ENCODE measurements at regions not wholly inside any gene's neighbourhood (a gene's known extent, or its start where the extent isn't known, plus 50 kb on each side); places are given as distances from the start of the nearest gene placed in this dataset.
"Not testable (repeated sequence)": the region's sequence is repeated elsewhere in the genome, so short reads cannot be mapped to it uniquely, and the experiment has no call there.

DNA sequence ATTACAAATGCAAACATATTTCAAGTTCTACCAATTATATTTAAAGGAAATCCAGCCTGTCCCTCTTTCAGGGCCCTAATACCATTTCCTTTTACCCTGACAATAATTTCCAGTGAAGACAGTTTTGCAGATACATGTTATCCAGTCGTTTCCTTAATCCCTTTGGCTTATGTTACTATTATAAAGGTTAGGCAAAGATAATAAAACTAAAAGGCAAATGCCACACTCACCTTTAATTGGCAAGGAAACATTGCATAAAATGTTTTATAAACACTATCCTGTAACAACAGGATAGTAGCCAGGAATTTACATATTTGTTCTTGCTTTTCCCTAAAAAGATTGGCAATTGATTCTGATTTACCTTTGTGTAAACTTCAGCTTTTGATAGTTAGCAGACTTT, 168.7 kb downstream of the AEBP2 start:
- DNase-seq (no peak), ATAC-seq (replicated peaks) (no peak)
- H3K4me3 Mint-ChIP-seq: no peak overlapping the region
- H3K27ac Mint-ChIP-seq: no peak overlapping the region
- H3K27me3 Mint-ChIP-seq: no peaks in the 10 kb centered on the region
- H3K9me3 Mint-ChIP-seq: no peaks in the 10 kb centered on the region
- H3K36me3 Mint-ChIP-seq (ENCODE audit: insufficient read depth): no peaks in the 10 kb centered on the region
- peaks cover 0 to 2% of the 10 kb centered on the region in 2 donors for H3K4me1 Mint-ChIP-seq (ENCODE audit: low read depth in 2 of 2)

DNA sequence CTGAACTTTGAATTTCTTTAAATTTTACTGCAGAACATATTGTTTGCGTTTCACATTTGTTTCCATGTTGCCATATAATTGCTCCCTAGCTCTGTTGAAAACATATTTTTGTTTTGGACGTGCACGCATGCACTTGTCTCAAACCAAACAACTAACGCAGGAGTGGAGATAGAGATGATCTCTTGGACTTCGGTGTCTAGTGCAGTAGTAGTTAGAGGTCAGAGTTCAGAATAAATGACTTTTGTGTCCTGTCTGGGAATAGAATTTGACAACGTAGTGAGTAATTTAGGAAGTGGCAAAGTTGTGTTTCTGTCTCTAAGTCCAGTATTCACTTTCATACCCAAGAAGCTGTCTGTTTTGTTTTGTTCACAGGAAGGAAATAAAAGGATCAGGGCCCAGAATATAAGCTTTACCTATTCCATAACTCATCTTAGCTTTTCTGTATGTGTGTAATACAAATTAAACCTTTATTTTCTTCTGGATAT, 173.8 kb downstream of the AEBP2 start:
- Mint-ChIP-seq H3K27me3 (no peaks in the 10 kb centered on the region), H3K4me3 (no peak overlapping the region), H3K27ac (no peak overlapping the region), H3K9me3 (no peaks in the 10 kb centered on the region), H3K4me1 (ENCODE audit: low read depth in 2 of 2) (peaks cover 0 to 4% of the 10 kb centered on the region in 2 donors), H3K36me3 (ENCODE audit: insufficient read depth) (peaks cover 4% of the 10 kb centered on the region)
- DNase-seq (no peak), ATAC-seq (replicated peaks) (no peak)

DNA sequence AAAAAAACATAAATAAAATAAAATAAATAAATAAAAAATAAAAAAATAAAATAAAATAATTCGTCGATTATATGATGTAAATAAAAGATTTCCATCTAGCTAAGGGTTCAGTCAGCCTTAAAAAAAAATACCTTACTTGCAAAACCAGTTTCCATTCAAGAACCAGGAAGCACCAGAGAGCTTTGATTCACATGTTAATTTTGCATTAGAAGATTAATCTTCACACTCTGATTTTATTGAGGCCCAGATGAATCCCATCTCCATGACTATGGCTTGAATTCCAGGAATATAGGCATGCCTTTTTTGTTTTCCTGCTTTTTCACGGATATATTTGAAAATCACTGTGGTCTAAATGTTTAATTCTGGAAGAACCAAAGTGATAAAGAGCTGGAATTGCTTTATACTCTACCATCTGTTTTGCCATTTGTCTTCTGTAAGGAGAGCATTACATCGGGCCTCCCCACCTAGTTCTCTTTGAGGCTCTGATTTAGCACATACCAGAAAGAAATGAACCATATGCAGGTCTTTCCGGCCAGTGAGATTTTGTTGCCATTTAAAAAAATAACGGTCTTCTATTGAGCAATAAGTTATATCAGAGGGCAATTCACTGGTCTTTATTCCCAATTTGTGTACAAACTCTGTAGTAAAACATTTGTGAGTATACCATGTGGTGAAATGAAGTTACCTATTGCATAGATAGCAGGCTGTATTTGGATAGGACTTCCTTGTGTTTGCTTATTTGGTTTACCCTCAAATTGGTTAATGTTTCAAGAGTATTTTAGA, 175.5 kb downstream of the AEBP2 start:
- Mint-ChIP-seq H3K4me3 (no peak overlapping the region), H3K36me3 (ENCODE audit: insufficient read depth) (peaks cover 4% of the 10 kb centered on the region), H3K4me1 (ENCODE audit: low read depth in 2 of 2) (peaks cover 0 to 4% of the 10 kb centered on the region in 2 donors), H3K9me3 (no peaks in the 10 kb centered on the region), H3K27me3 (no peaks in the 10 kb centered on the region), H3K27ac (no peak overlapping the region)
- DNase-seq: no peak
- ATAC-seq (replicated peaks): no peak

DNA sequence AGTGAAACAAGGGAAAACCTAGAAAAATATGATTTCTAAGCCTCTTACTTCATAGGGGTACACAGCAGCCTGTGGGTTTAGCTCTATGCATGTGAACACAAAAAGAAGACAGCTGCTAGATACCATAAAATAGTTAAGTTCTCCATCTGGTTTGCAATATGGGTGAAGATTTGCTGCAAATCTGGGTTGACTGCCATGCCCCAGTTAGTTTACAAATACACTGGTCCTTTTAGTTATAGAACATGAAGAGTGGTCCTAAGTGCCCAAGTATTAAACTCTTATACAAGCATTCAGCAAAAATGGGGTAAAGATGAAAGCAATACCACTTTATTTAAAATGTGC, 176.1 kb downstream of the AEBP2 start:
- H3K4me1 Mint-ChIP-seq (ENCODE audit: low read depth in 2 of 2): peaks cover 0 to 4% of the 10 kb centered on the region in 2 donors
- no peak for DNase-seq
- H3K36me3 Mint-ChIP-seq (ENCODE audit: insufficient read depth): peaks cover 4% of the 10 kb centered on the region
- no peaks in the 10 kb centered on the region for H3K27me3 Mint-ChIP-seq
- no peak overlapping the region for H3K4me3 Mint-ChIP-seq
- no peak for ATAC-seq (replicated peaks)
- H3K27ac Mint-ChIP-seq: no peak overlapping the region
- no peaks in the 10 kb centered on the region for H3K9me3 Mint-ChIP-seq

DNA sequence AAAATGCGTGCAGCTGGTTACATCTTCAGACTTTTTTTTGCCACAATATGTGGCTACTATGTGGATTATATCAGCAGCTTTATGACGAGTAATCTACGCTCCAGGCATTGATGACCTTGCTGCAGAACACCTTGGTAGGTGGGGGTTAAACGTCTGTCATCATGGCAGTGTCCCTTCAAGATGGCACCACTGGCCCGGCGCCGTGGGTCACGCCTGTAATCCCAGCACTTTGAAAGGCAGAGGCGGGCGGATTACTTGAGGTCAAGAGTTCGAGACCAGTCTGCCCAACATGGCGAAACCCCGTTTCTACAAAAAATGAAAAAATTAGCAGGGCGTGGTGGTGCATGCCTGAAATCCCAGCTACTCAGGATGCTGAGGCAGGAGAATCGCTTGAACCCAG, 177.5 kb downstream of the AEBP2 start:
- Mint-ChIP-seq H3K9me3 (no peaks in the 10 kb centered on the region), H3K27me3 (no peaks in the 10 kb centered on the region), H3K4me1 (ENCODE audit: low read depth in 2 of 2) (peaks cover 0 to 3% of the 10 kb centered on the region in 2 donors), H3K4me3 (no peak overlapping the region), H3K27ac (no peak overlapping the region), H3K36me3 (ENCODE audit: insufficient read depth) (peaks cover 4% of the 10 kb centered on the region)
- ATAC-seq (replicated peaks) (no peak), DNase-seq (no peak)

DNA sequence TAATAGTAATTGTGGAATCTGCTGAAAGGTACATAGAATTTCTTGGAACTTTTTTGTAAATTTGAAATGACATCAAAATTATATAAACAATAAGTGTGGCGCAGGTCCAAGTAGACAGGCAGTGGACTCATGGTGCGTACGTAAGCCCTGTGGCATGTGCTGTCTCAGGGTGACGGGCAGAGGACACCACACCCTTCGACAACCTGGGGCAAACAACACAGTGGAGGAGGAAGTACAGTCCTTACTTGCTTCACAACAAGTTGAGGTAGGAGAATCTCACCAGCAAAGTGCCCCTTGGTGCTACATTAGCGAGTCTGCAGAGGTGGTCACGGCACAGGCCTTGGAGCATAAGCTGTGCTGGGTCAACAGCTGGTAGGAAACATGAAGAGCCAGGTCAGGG, 180.9 kb downstream of the AEBP2 start:
- H3K4me3 Mint-ChIP-seq: no peak overlapping the region
- no peaks in the 10 kb centered on the region for H3K36me3 Mint-ChIP-seq (ENCODE audit: insufficient read depth)
- no peak for ATAC-seq (replicated peaks)
- no peak overlapping the region for H3K27ac Mint-ChIP-seq
- no peaks in the 10 kb centered on the region for H3K27me3 Mint-ChIP-seq
- no peaks in the 10 kb centered on the region for H3K9me3 Mint-ChIP-seq
- H3K4me1 Mint-ChIP-seq (ENCODE audit: low read depth in 2 of 2): peaks cover 0 to 5% of the 10 kb centered on the region in 2 donors
- DNase-seq: no peak

DNA sequence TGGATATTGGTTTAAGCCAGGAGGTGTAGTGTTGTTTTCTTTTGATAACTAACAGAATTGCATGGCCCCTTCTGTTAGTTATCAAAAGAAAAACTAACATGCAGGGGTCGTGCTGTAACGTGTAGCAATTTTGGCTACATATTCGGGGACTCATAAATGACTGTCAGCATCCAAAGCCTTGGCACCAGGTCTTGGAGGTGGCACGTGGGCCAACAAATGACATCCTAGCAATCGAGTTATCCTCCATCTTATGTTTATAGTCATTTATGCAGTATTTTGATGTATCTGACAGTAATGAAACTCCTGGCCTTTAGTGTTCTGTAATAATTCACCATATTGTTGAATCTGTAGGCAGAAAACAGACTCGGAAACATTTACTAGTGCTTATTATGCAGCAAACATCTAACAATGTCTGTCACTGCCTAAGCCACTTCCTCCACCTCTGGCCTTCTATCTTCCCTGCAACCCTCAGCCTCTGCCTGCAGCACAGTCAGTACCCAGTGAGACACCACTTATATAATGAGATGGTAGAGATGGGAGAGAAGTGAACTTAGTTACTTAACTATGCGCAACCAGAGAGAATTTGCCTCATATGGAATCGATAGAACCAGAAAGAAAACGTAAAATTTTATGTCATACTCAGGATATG, 184.6 kb downstream of the AEBP2 start:
- H3K4me1 Mint-ChIP-seq (ENCODE audit: low read depth in 2 of 2): peaks cover 0 to 3% of the 10 kb centered on the region in 2 donors
- no peak overlapping the region for H3K4me3 Mint-ChIP-seq
- DNase-seq (no peak), ATAC-seq (replicated peaks) (no peak)
- peaks cover 3% of the 10 kb centered on the region for H3K36me3 Mint-ChIP-seq (ENCODE audit: insufficient read depth)
- H3K9me3 Mint-ChIP-seq: no peaks in the 10 kb centered on the region
- H3K27me3 Mint-ChIP-seq: no peaks in the 10 kb centered on the region
- no peak overlapping the region for H3K27ac Mint-ChIP-seq

DNA sequence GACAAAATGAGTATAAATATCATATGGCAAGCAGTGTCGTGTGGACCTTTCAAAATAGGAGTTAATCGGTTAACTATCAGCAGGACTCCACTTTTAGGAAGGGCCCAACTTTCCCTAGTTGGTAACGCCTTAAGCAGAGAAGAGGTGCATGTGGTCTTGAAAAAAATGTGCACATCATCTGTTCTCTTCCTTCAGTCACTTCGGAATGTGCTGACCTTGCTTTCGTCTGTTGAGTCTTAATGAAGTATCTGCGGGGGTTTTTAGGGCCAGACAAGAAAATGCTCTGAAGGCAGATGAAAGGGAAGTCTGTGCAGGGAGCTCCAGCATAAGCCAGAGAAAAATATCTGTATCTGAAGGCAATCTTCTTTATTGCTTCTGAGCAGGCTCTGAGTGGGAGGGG, 185.2 kb downstream of the AEBP2 start:
- Mint-ChIP-seq H3K9me3 (no peaks in the 10 kb centered on the region), H3K27ac (no peak overlapping the region), H3K4me3 (no peak overlapping the region), H3K4me1 (ENCODE audit: low read depth in 2 of 2) (peaks cover 0 to 3% of the 10 kb centered on the region in 2 donors), H3K27me3 (no peaks in the 10 kb centered on the region), H3K36me3 (ENCODE audit: insufficient read depth) (peaks cover 3% of the 10 kb centered on the region)
- no peak for DNase-seq
- ATAC-seq (replicated peaks): no peak

DNA sequence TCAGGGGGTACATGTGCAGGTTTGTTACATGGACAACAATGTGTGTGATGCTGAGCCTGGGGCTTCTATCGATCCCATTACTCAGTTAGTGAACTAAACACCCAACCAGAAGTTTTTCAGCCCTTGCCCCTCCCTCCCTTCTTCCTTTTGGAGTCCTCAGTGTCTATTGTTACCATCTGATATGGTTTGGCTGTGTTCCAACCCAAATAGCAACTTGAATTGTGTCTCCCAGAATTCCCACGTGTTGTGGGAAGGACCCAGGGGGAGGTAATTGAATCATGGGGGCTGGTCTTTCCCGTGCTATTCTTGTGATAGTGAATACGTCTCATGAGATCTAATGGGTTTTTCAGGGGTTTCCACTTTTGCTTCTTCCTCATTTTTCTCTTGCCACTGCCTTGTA, 186.3 kb downstream of the AEBP2 start:
- DNase-seq; H3K9me3 Mint-ChIP-seq; H3K4me3 Mint-ChIP-seq; H3K27me3 Mint-ChIP-seq; H3K27ac Mint-ChIP-seq; H3K4me1 Mint-ChIP-seq (ENCODE audit: low read depth in 2 of 2); ATAC-seq (replicated peaks); H3K36me3 Mint-ChIP-seq (ENCODE audit: insufficient read depth): not testable (repeated sequence)

DNA sequence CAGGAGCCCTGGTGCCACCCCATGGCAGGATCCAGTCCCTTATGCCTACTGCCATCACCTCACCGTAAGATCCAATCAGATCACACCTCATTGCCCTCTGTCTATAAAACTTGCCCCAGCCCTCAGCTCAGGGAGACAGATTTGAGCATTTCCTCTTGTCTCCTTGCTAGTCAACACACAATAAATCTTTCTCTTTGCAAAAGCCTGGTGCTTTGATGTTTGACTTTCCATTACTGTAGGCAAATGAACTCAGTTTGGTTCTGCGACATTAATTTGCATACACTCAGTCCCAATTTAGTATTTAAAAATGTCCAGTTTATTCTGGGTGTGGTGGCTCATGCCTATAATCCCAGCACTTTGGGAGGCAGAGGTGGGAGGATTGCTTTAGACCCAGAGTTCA, 188.4 kb downstream of the AEBP2 start:
- no peak overlapping the region for H3K27ac Mint-ChIP-seq
- peaks cover 3% of the 10 kb centered on the region for H3K36me3 Mint-ChIP-seq (ENCODE audit: insufficient read depth)
- DNase-seq (no peak), ATAC-seq (replicated peaks) (no peak)
- H3K4me3 Mint-ChIP-seq: no peak overlapping the region
- no peaks in the 10 kb centered on the region for H3K9me3 Mint-ChIP-seq
- no peaks in the 10 kb centered on the region for H3K27me3 Mint-ChIP-seq
- peaks cover 0 to 3% of the 10 kb centered on the region in 2 donors for H3K4me1 Mint-ChIP-seq (ENCODE audit: low read depth in 2 of 2)

DNA sequence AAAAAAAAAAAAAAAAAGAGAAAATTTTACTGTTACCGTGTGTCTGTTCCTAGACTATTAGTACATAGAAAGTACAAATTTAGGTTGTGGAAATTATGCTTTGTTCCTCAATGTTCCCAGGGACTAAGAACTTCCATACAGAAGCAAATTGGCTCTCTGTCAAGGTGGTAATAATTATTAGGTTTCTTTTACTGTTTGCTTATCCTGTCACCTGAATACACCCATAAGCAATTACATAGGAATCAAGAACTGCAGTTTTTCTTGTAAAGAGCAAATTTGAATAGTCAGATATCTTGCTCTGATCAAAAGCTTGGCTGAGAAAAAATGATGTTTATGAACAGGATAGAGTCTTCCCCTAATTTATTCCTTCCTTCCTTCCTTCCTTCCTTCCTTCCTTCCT, 191.2 kb downstream of the AEBP2 start:
- no peak overlapping the region for H3K4me3 Mint-ChIP-seq
- no peaks in the 10 kb centered on the region for H3K27me3 Mint-ChIP-seq
- peaks cover 3% of the 10 kb centered on the region for H3K36me3 Mint-ChIP-seq (ENCODE audit: insufficient read depth)
- H3K4me1 Mint-ChIP-seq (ENCODE audit: low read depth in 2 of 2): no peaks in the 10 kb centered on the region
- DNase-seq: no peak
- H3K9me3 Mint-ChIP-seq: no peaks in the 10 kb centered on the region
- H3K27ac Mint-ChIP-seq: peak overlapping the region in 1 of 2 donors; percentile 38
- no peak for ATAC-seq (replicated peaks)

DNA sequence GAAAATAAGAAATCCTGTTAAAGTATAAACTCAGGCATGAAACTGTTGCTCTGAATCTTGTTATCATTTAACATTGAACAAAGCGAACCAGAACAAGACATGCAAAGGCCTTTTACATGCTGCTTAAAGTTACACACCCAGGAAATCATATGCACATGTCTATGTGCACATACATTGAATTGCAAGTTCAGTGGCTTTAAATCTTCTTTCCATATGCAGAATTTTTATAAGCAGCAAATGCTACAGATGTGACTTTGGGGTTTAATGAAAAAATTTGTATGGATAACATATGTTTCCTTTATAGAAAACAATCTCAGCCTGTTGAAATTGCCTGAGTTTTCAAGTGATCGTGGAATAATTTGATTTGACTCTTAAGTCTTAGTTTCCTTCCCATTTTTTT, 193.9 kb downstream of the AEBP2 start:
- Mint-ChIP-seq H3K36me3 (ENCODE audit: insufficient read depth) (peaks cover 3% of the 10 kb centered on the region), H3K4me1 (ENCODE audit: low read depth in 2 of 2) (no peaks in the 10 kb centered on the region)

DNA sequence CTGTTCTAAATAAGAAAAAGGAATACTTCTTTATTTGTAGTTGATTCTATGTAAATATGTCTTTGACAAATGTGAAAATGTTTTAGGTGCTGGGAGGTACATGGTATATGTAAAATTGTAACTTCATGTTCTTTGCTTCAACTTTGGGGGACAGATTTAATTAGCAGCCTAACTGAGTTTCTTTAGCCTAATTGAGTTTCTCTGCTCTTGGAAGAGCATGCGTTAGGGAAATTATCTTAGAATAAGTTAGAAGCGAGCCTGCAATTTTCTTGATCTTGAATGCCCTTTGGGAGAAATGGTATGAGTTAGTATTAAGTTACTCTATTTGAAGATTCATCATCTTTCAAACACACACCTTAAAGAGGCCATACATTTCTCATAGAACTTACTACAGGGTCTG, 194.3 kb downstream of the AEBP2 start:
- Mint-ChIP-seq H3K27me3 (no peaks in the 10 kb centered on the region), H3K27ac (no peak overlapping the region), H3K4me3 (no peak overlapping the region), H3K9me3 (no peaks in the 10 kb centered on the region), H3K36me3 (ENCODE audit: insufficient read depth) (peaks cover 2% of the 10 kb centered on the region), H3K4me1 (ENCODE audit: low read depth in 2 of 2) (no peaks in the 10 kb centered on the region)
- DNase-seq (no peak), ATAC-seq (replicated peaks) (no peak)

More for the DNA sequence above, 193.9 kb downstream of the AEBP2 start:
- Mint-ChIP-seq H3K27ac (no peak overlapping the region), H3K9me3 (no peaks in the 10 kb centered on the region), H3K27me3 (no peaks in the 10 kb centered on the region), H3K4me3 (no peak overlapping the region)
- no peak for ATAC-seq (replicated peaks)
- DNase-seq: no peak

DNA sequence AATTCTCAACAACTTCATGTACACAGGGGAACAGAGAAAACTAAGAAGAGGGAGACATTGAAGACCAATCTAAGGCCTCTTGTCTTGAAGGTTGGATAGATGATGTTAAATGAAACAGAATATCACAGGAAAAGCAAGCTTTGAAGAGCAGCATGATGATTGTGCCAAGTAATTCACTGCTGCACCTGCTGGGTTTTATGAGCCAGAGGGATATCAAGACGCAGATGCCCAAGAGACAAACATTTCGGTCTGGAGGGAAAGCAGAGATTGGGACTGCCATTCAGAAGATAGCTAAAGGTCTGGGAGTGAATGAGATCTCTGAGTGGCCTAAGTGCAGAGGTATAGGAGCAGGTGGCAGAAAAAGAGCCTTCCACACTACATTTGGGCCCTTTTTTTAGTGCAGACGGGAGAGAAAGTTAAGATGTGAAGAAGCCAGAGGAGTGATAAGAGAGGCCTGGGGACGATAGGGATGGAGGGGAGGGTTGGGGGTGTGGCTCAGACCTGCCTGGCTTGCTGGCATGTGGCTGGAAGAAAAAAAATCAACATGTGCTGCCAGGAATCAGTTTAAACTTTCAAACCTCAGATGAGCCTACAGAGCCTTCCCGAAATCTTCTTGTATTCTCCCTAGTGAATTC, 200.6 kb downstream of the AEBP2 start:
- DNase-seq: no peak
- Mint-ChIP-seq H3K4me3 (no peak overlapping the region), H3K27me3 (no peaks in the 10 kb centered on the region), H3K27ac (no peak overlapping the region), H3K9me3 (no peaks in the 10 kb centered on the region), H3K36me3 (ENCODE audit: insufficient read depth) (no peaks in the 10 kb centered on the region), H3K4me1 (ENCODE audit: low read depth in 2 of 2) (no peaks in the 10 kb centered on the region)
- no peak for ATAC-seq (replicated peaks)
